ENCODE measurements at regions not wholly inside any gene's neighbourhood (a gene's known extent, or its start where the extent isn't known, plus 50 kb on each side); places are given as distances from the start of the nearest gene placed in this dataset.

- no peak overlapping the region for H3K4me3 ChIP-seq
- no peaks in the 10 kb centered on the region for H3K36me3 ChIP-seq (replicated peaks)
- H3K9me3 ChIP-seq = no peaks in the 10 kb centered on the region
- no peak for DNase-seq (ENCODE audit: low spot score in 2 of 2)
- in situ Hi-C loops (cut with MboI; ENCODE audit: low sequenced_read_pairs) = no loop called here
- H3K4me1 ChIP-seq = peaks cover 3% of the 10 kb centered on the region; the same call in 1 of the 2 replicates
- no peaks in the 10 kb centered on the region for H3K27me3 ChIP-seq (ENCODE audit: low read depth)
Measured at GRCh38 chr18:56148373-56148772, 490.0 kb downstream of the TXNL1 start.

GRCh38 chr18:56146565-56146964, 491.8 kb downstream of the TXNL1 start:
- H3K9me3 ChIP-seq = no peaks in the 10 kb centered on the region; the same call in 1 of the 2 replicates
- peaks cover 3% of the 10 kb centered on the region; the same call in 1 of the 2 replicates for H3K4me1 ChIP-seq
- no peak overlapping the region for H3K4me3 ChIP-seq
- DNase-seq (ENCODE audit: low spot score in 2 of 2) = no peak
- no peaks in the 10 kb centered on the region for H3K36me3 ChIP-seq (replicated peaks)
- in situ Hi-C loops (cut with MboI; ENCODE audit: low sequenced_read_pairs) = no loop called here
- no peaks in the 10 kb centered on the region for H3K27me3 ChIP-seq (ENCODE audit: low read depth)

- Histone ChIP-seq H3K36me3 (replicated peaks) (no peaks in the 10 kb centered on the region), H3K4me1 (no peaks in the 10 kb centered on the region), H3K9me3 (no peaks in the 10 kb centered on the region; the same call in 1 of the 2 replicates), H3K4me3 (no peak overlapping the region), H3K27me3 (ENCODE audit: low read depth) (no peaks in the 10 kb centered on the region)
- no peak for DNase-seq (ENCODE audit: low spot score in 2 of 2)
- in situ Hi-C loops (cut with MboI; ENCODE audit: low sequenced_read_pairs) = no loop called here
Measured at GRCh38 chr18:56142001-56142400, 496.4 kb downstream of the TXNL1 start.

GRCh38 chr18:56139792-56140254, 498.6 kb downstream of the TXNL1 start:
- Histone ChIP-seq H3K4me1 (no peaks in the 10 kb centered on the region), H3K36me3 (replicated peaks) (no peaks in the 10 kb centered on the region), H3K4me3 (no peak overlapping the region), H3K27me3 (ENCODE audit: low read depth) (no peaks in the 10 kb centered on the region), H3K9me3 (no peaks in the 10 kb centered on the region; the same call in 1 of the 2 replicates)
- DNase-seq (ENCODE audit: low spot score in 2 of 2) = no peak
- in situ Hi-C loops (cut with MboI; ENCODE audit: low sequenced_read_pairs) = no loop called here

GRCh38 chr18:56139372-56139771, 499.0 kb downstream of the TXNL1 start:
- in situ Hi-C loops (cut with MboI; ENCODE audit: low sequenced_read_pairs) = no loop called here
- DNase-seq (ENCODE audit: low spot score in 2 of 2) = no peak
- no peak overlapping the region for H3K4me3 ChIP-seq

GRCh38 chr18:56136105-56136504, 502.3 kb downstream of the TXNL1 start:
- no peaks in the 10 kb centered on the region for H3K4me1 ChIP-seq
- H3K9me3 ChIP-seq = no peaks in the 10 kb centered on the region
- in situ Hi-C loops (cut with MboI; ENCODE audit: low sequenced_read_pairs) = no loop called here
- H3K27me3 ChIP-seq (ENCODE audit: low read depth) = no peaks in the 10 kb centered on the region
- DNase-seq (ENCODE audit: low spot score in 2 of 2) = no peak
- no peaks in the 10 kb centered on the region for H3K36me3 ChIP-seq (replicated peaks)
- H3K4me3 ChIP-seq = no peak overlapping the region

More at GRCh38 chr18:56139372-56139771, 499.0 kb downstream of the TXNL1 start:
- Histone ChIP-seq H3K9me3 (no peaks in the 10 kb centered on the region; the same call in 1 of the 2 replicates), H3K4me1 (no peaks in the 10 kb centered on the region), H3K36me3 (replicated peaks) (no peaks in the 10 kb centered on the region), H3K27me3 (ENCODE audit: low read depth) (no peaks in the 10 kb centered on the region)

- Histone ChIP-seq H3K27me3 (ENCODE audit: low read depth) (no peaks in the 10 kb centered on the region), H3K36me3 (replicated peaks) (no peaks in the 10 kb centered on the region), H3K4me1 (no peaks in the 10 kb centered on the region), H3K9me3 (no peaks in the 10 kb centered on the region), H3K4me3 (no peak overlapping the region)
- no peak for DNase-seq (ENCODE audit: low spot score in 2 of 2)
- in situ Hi-C loops (cut with MboI; ENCODE audit: low sequenced_read_pairs) = no loop called here
Measured at GRCh38 chr18:56130481-56130880, 507.9 kb downstream of the TXNL1 start.

- DNase-seq (ENCODE audit: low spot score in 2 of 2) = no peak
- Histone ChIP-seq H3K4me1 (no peaks in the 10 kb centered on the region), H3K4me3 (no peak overlapping the region), H3K36me3 (replicated peaks) (no peaks in the 10 kb centered on the region), H3K9me3 (no peaks in the 10 kb centered on the region), H3K27me3 (ENCODE audit: low read depth) (no peaks in the 10 kb centered on the region)
- in situ Hi-C loops (cut with MboI; ENCODE audit: low sequenced_read_pairs) = no loop called here
Measured at GRCh38 chr18:56128153-56128791, 510.1 kb downstream of the TXNL1 start.

- 0 out of 2 replicates have a peak, but pooled peaks cover 2% of the 10 kb centered on the region for H3K27me3 ChIP-seq (ENCODE audit: low read depth)
- in situ Hi-C loops (cut with MboI; ENCODE audit: low sequenced_read_pairs) = no loop called here
Measured at GRCh38 chr18:56127322-56128099, 510.9 kb downstream of the TXNL1 start.

GRCh38 chr18:56124186-56124585, 514.2 kb downstream of the TXNL1 start:
- Histone ChIP-seq H3K27me3 (ENCODE audit: low read depth) (peaks cover 7% of the 10 kb centered on the region; the same call in 1 of the 2 replicates), H3K4me3 (no peak overlapping the region), H3K9me3 (no peaks in the 10 kb centered on the region), H3K36me3 (replicated peaks) (no peaks in the 10 kb centered on the region), H3K4me1 (no peaks in the 10 kb centered on the region)
- in situ Hi-C loops (cut with MboI; ENCODE audit: low sequenced_read_pairs) = no loop called here
- DNase-seq (ENCODE audit: low spot score in 2 of 2) = no peak

More at GRCh38 chr18:56127322-56128099, 510.9 kb downstream of the TXNL1 start:
- Histone ChIP-seq H3K4me3 (no peak overlapping the region), H3K9me3 (no peaks in the 10 kb centered on the region), H3K36me3 (replicated peaks) (no peaks in the 10 kb centered on the region), H3K4me1 (no peaks in the 10 kb centered on the region)
- DNase-seq (ENCODE audit: low spot score in 2 of 2) = no peak

GRCh38 chr18:56121669-56122068, 516.7 kb downstream of the TXNL1 start:
- in situ Hi-C loops (cut with MboI; ENCODE audit: low sequenced_read_pairs) = no loop called here
- DNase-seq (ENCODE audit: low spot score in 2 of 2) = no peak
- Histone ChIP-seq H3K9me3 (no peaks in the 10 kb centered on the region), H3K4me3 (no peak overlapping the region), H3K27me3 (ENCODE audit: low read depth) (peaks cover 16% of the 10 kb centered on the region; the same call in 1 of the 2 replicates), H3K4me1 (no peaks in the 10 kb centered on the region), H3K36me3 (replicated peaks) (no peaks in the 10 kb centered on the region)

GRCh38 chr18:56120782-56121181, 517.6 kb downstream of the TXNL1 start:
- Histone ChIP-seq H3K4me1 (no peaks in the 10 kb centered on the region), H3K9me3 (no peaks in the 10 kb centered on the region), H3K36me3 (replicated peaks) (no peaks in the 10 kb centered on the region), H3K4me3 (no peak overlapping the region), H3K27me3 (ENCODE audit: low read depth) (peaks cover 22% of the 10 kb centered on the region; the same call in 1 of the 2 replicates)
- DNase-seq (ENCODE audit: low spot score in 2 of 2) = no peak
- in situ Hi-C loops (cut with MboI; ENCODE audit: low sequenced_read_pairs) = no loop called here

- no peak for DNase-seq (ENCODE audit: low spot score in 2 of 2)
- in situ Hi-C loops (cut with MboI; ENCODE audit: low sequenced_read_pairs) = no loop called here
- Histone ChIP-seq H3K9me3 (no peaks in the 10 kb centered on the region), H3K27me3 (ENCODE audit: low read depth) (peaks cover 33% of the 10 kb centered on the region), H3K4me1 (no peaks in the 10 kb centered on the region), H3K4me3 (no peak overlapping the region), H3K36me3 (replicated peaks) (no peaks in the 10 kb centered on the region)
Measured at GRCh38 chr18:56119681-56120080, 518.7 kb downstream of the TXNL1 start.

GRCh38 chr18:56118422-56118821, 520.0 kb downstream of the TXNL1 start:
- DNase-seq (ENCODE audit: low spot score in 2 of 2) = no peak
- no peaks in the 10 kb centered on the region for H3K36me3 ChIP-seq (replicated peaks)
- peaks cover 35% of the 10 kb centered on the region for H3K27me3 ChIP-seq (ENCODE audit: low read depth)
- in situ Hi-C loops (cut with MboI; ENCODE audit: low sequenced_read_pairs) = no loop called here
- no peaks in the 10 kb centered on the region for H3K9me3 ChIP-seq
- no peak overlapping the region for H3K4me3 ChIP-seq
- peaks cover 8% of the 10 kb centered on the region for H3K4me1 ChIP-seq

Data from HAP-1 (cell line).